Mesothelial cell of epicardium (in vitro differentiated cells): ENCODE measurements at regions not wholly inside any gene's neighbourhood (a gene's known extent, or its start where the extent isn't known, plus 50 kb on each side); places are given as distances from the start of the nearest gene placed in this dataset.

Experiments used
- DNase-seq, 2 experiments: peaks; one replicate each; pipeline ENCODE4 v3.0.0; 2021; ENCODE audit warnings: low spot score in 2 of 2; ENCODE audit not compliant: unreplicated experiment in 2 of 2
- H3K27ac Mint-ChIP-seq: 2 replicates; pipeline ENCODE4 v1.8.0; 2021; ENCODE audit warnings: mixed read lengths
- H3K27me3 Mint-ChIP-seq: 2 replicates; pipeline ENCODE4 v1.8.0; 2021; ENCODE audit warnings: low read depth, mixed read lengths
- H3K36me3 Mint-ChIP-seq: 2 replicates; pipeline ENCODE4 v1.8.0; 2021; ENCODE audit warnings: mixed read lengths
- H3K4me1 Mint-ChIP-seq: 2 replicates; pipeline ENCODE4 v1.8.0; 2021; ENCODE audit warnings: mixed read lengths
- H3K4me3 Mint-ChIP-seq: 2 replicates; pipeline ENCODE4 v1.8.0; 2021; ENCODE audit warnings: mild to moderate bottlenecking, moderate library complexity, mixed read lengths
- H3K9me3 Mint-ChIP-seq: 2 replicates; pipeline ENCODE4 v1.8.0; 2021; ENCODE audit warnings: mixed read lengths
- CTCF ChIP-seq: fragments of 200-600 bp; sonication (generic); IDR thresholded peaks from one replicate; pipeline ENCODE4 v1.5.0; 2021; ENCODE audit warnings: antibody characterized with exemption; ENCODE audit not compliant: unreplicated experiment

DNA sequence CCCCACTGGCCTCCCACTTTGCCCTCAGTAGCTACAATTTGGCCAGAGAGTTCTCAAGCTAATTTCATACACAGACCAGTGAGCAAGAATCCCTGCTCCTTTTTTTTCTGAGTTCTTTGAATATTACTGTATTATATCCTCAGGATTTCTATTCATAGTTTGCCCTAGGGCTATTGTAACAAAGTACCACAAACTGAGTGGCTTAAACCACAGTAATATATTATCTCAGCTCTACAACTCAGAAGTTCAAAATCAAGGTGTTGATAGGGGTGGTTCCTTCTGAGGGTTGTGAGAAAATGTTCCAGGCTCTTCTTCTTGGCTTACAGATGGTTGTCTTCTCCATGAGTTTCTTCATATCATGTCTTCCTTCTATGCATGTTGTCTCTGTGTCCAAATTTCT, 289.4 kb upstream of the ESRRG start:
- DNase-seq: no peak
- H3K4me3 Mint-ChIP-seq: no peak overlapping the region
- H3K27ac Mint-ChIP-seq: no peak overlapping the region
- peaks cover 46% of the 10 kb centered on the region for H3K27me3 Mint-ChIP-seq
- no peaks in the 10 kb centered on the region for H3K4me1 Mint-ChIP-seq
- H3K36me3 Mint-ChIP-seq: no peaks in the 10 kb centered on the region
- TF ChIP-seq CTCF: no peak
- no peaks in the 10 kb centered on the region for H3K9me3 Mint-ChIP-seq

DNA sequence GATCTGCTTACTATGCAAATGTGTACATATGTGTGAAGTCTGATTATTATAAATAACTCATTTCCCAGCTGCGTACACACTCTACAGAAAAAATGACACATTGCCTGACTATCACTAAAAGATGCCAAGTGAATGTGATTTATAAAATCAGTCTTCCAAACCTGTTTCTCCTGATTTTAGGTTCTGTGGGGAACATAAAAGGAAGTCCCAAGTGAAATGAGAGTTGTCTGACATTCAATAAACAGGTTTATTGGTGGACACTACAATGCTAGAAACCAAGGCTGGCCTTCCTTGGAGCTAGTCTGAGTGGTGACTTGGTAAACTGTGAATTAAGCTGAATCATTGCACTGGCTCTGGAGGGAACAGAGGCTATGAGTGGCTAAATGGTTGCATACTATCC, 287.9 kb upstream of the ESRRG start:
- Mint-ChIP-seq H3K36me3 (no peaks in the 10 kb centered on the region), H3K9me3 (no peaks in the 10 kb centered on the region)

DNA sequence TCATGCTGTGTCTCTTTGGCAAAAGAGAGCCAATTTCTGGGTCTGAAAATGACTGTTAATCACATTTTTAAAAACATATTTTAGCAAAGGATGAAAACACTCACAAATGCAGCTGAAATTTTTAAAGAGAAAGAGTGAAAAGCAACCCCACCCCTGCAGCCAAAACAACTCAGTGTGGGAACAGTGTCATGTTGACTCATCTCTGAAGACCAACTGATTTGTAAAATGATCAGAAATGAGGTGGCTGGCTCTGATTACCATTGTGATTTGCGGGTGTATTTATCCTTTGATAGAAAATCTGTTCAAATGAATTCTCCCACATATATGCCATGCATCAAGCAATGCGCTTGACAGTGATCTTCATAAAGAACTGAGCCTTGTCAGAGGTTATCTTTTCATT, 287.0 kb upstream of the ESRRG start:
- no peak for TF ChIP-seq CTCF
- DNase-seq: no peak
- peaks cover 4% of the 10 kb centered on the region for H3K4me1 Mint-ChIP-seq
- H3K27me3 Mint-ChIP-seq: peaks cover 46% of the 10 kb centered on the region
- no peak overlapping the region for H3K27ac Mint-ChIP-seq
- H3K36me3 Mint-ChIP-seq: no peaks in the 10 kb centered on the region
- H3K4me3 Mint-ChIP-seq: no peak overlapping the region
- no peaks in the 10 kb centered on the region for H3K9me3 Mint-ChIP-seq

More for the DNA sequence above, 287.9 kb upstream of the ESRRG start:
- TF ChIP-seq CTCF: no peak
- Mint-ChIP-seq H3K27ac (no peak overlapping the region), H3K4me3 (no peak overlapping the region), H3K27me3 (peaks cover 50% of the 10 kb centered on the region), H3K4me1 (peaks cover 4% of the 10 kb centered on the region)
- no peak for DNase-seq

GRCh38 chr1:217009376-217009775, 286.1 kb upstream of the ESRRG start:
- Mint-ChIP-seq H3K4me1 (peaks cover 4% of the 10 kb centered on the region), H3K27ac (no peak overlapping the region), H3K4me3 (no peak overlapping the region), H3K9me3 (no peaks in the 10 kb centered on the region), H3K36me3 (no peaks in the 10 kb centered on the region), H3K27me3 (peaks cover 38% of the 10 kb centered on the region)
- no peak for TF ChIP-seq CTCF
- DNase-seq: no peak

DNA sequence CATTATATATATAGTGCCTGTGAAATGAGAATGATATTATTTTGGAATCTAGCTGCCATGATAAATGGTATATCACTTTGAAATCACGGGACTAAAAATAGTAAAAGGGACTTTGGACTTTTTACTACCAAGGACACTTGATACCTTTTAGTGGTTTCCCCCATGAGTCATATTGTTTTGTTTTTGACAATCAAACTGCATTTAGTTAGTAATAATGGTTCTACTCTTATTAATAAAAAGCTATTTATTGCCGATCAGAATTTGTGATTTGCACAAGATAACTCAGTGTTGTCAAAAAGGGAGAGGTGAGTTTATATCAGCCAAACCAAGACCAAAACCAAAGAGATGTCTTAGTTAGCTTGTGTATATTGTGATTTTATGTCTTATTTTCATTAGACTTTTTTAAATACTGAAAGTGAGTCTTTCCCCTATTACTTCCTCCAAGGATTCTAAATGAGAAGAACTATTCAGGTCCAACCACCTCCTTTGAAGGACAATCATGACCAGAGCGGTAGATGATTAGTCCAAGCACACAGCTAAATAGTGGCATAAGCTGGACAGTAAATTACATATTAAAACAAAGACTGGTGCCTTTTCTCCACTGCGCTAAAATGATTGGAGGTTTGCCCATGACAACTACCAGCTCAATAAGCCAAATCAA, 281.7 kb upstream of the ESRRG start:
- Mint-ChIP-seq H3K27ac (no peak overlapping the region), H3K27me3 (peaks cover 30% of the 10 kb centered on the region), H3K9me3 (no peaks in the 10 kb centered on the region), H3K4me3 (no peak overlapping the region), H3K36me3 (no peaks in the 10 kb centered on the region), H3K4me1 (peaks cover 4% of the 10 kb centered on the region)
- no peak for TF ChIP-seq CTCF
- DNase-seq: no peak

DNA sequence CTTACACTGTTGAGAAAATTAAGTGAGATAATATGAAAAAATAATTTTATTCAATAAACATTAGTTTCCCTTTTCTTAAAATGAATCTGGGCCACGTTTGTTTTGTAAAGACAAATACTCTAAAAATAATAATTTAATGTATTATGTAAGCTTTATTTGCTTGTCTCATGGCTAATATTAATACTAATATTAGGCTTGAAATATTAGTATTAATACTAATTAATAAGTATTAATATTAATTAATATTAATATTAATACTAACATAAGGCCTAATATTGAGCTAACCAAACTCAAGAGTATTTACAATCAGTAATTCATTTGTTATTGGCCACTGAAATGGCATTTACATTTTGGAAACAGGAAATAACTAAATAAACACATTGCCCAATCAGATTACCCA, 280.1 kb upstream of the ESRRG start:
- no peak for TF ChIP-seq CTCF
- Mint-ChIP-seq H3K9me3 (no peaks in the 10 kb centered on the region), H3K27me3 (peaks cover 38% of the 10 kb centered on the region), H3K4me3 (no peak overlapping the region), H3K4me1 (peaks cover 4% of the 10 kb centered on the region), H3K36me3 (no peaks in the 10 kb centered on the region), H3K27ac (no peak overlapping the region)
- DNase-seq: no peak
